ENCODE measurements at regions not wholly inside any gene's neighbourhood (a gene's known extent, or its start where the extent isn't known, plus 50 kb on each side); places are given as distances from the start of the nearest gene placed in this dataset.

DNA sequence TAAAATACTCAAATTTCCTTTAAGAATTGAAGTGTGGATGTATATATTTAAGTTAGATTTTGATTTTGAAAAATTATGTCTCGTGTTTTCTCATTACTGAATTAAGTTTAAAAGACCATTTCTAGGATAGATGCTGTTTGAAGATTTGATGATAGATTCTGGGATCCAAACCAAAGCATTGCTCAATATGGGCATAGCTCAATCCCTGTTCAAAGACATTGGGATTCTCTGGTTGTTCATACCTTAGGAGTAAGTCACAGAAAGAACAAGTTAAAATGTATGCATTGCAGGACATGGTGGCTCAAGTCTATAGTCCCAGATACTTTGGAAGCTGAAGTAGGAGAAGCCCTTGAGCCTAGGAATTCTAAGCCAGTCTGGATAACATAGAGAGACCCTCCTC lies 622.3 kb downstream of the ADCYAP1 start:
- TF ChIP-seq, protein P1, sequence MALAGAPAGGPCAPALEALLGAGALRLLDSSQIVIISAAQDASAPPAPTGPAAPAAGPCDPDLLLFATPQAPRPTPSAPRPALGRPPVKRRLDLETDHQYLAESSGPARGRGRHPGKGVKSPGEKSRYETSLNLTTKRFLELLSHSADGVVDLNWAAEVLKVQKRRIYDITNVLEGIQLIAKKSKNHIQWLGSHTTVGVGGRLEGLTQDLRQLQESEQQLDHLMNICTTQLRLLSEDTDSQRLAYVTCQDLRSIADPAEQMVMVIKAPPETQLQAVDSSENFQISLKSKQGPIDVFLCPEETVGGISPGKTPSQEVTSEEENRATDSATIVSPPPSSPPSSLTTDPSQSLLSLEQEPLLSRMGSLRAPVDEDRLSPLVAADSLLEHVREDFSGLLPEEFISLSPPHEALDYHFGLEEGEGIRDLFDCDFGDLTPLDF (CRISPR knock-in tag; IDR thresholded peaks at IDR 0.05) = no peak
- TF ChIP-seq SP1 (CRISPR knock-in tag; conservative IDR thresholded peaks at IDR 0.05) (no peak), CTCF (IDR thresholded peaks at IDR 0.05) (no peak), NR2C2 (CRISPR knock-in tag; IDR thresholded peaks at IDR 0.05) (no peak), STAT6 (CRISPR knock-in tag; conservative IDR thresholded peaks at IDR 0.05; ENCODE audit: low read depth) (no peak), USF2 (CRISPR knock-in tag; IDR thresholded peaks at IDR 0.05) (no peak), ERG (CRISPR knock-in tag; IDR thresholded peaks at IDR 0.05) (no peak)
- TF ChIP-seq, protein P2, sequence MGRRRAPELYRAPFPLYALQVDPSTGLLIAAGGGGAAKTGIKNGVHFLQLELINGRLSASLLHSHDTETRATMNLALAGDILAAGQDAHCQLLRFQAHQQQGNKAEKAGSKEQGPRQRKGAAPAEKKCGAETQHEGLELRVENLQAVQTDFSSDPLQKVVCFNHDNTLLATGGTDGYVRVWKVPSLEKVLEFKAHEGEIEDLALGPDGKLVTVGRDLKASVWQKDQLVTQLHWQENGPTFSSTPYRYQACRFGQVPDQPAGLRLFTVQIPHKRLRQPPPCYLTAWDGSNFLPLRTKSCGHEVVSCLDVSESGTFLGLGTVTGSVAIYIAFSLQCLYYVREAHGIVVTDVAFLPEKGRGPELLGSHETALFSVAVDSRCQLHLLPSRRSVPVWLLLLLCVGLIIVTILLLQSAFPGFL (CRISPR knock-in tag; IDR thresholded peaks at IDR 0.05; ENCODE audit: borderline replicate concordance) = no peak

Measured in WTC11 (cell line).